Keratinocyte (primary cell): ENCODE measurements at regions not wholly inside any gene's neighbourhood (a gene's known extent, or its start where the extent isn't known, plus 50 kb on each side); places are given as distances from the start of the nearest gene placed in this dataset.

Experiments used
- CTCF ChIP-seq, 3 experiments: IDR thresholded peaks in 1 of 3; conservative IDR thresholded peaks in 1 of 3; optimal IDR thresholded peaks in 1 of 3; 2 replicates in 2 of 3; 3 replicates in 1 of 3; pipeline versions ENCODE3 to v1.5.1; 2011; ENCODE audit warnings: low read length in 3 of 3, mild to moderate bottlenecking in 3 of 3, moderate library complexity in 2 of 3, control low read depth in 1 of 3, inconsistent platforms in 1 of 3; ENCODE audit not compliant: insufficient read depth in 2 of 3; ENCODE audit errors: extremely low read depth in 1 of 3
- EZH2 ChIP-seq: IDR thresholded peaks from one replicate; pipeline ENCODE4 v1.6.1; 2012; ENCODE audit warnings: inconsistent platforms, mild to moderate bottlenecking, low read length, moderate library complexity

- TF ChIP-seq CTCF (optimal IDR thresholded peaks at IDR 0.05 in 1 of 3, IDR thresholded peaks at IDR 0.05 in 1 of 3, conservative IDR thresholded peaks at IDR 0.05 in 1 of 3; ENCODE audit: extremely low read depth in 1 of 3, insufficient read depth in 2 of 3, low read length in 3 of 3): no peak
- no peak for TF ChIP-seq EZH2
These were observed 222.3 kb upstream of the LINGO1 start for GRCh38 chr15:77854980-77855379.
